GM18505 (cell line): ENCODE measurements at regions not wholly inside any gene's neighbourhood (a gene's known extent, or its start where the extent isn't known, plus 50 kb on each side); places are given as distances from the start of the nearest gene placed in this dataset.
A peak's percentile ranks its signal among the peaks of the same experiment; 100 is the strongest.

Experiments
- ATAC-seq: cut with Tn5 transposase; IDR thresholded peaks from one replicate; pipeline ENCODE4 v1.9.1; 2021; ENCODE audit not compliant: unreplicated experiment
- POLR2A ChIP-seq: IDR thresholded peaks from 4 replicates; pipeline ENCODE4 v1.6.1; 2011; ENCODE audit warnings: borderline replicate concordance; ENCODE audit not compliant: insufficient read depth, insufficient read length; ENCODE audit errors: extremely low read depth

DNA sequence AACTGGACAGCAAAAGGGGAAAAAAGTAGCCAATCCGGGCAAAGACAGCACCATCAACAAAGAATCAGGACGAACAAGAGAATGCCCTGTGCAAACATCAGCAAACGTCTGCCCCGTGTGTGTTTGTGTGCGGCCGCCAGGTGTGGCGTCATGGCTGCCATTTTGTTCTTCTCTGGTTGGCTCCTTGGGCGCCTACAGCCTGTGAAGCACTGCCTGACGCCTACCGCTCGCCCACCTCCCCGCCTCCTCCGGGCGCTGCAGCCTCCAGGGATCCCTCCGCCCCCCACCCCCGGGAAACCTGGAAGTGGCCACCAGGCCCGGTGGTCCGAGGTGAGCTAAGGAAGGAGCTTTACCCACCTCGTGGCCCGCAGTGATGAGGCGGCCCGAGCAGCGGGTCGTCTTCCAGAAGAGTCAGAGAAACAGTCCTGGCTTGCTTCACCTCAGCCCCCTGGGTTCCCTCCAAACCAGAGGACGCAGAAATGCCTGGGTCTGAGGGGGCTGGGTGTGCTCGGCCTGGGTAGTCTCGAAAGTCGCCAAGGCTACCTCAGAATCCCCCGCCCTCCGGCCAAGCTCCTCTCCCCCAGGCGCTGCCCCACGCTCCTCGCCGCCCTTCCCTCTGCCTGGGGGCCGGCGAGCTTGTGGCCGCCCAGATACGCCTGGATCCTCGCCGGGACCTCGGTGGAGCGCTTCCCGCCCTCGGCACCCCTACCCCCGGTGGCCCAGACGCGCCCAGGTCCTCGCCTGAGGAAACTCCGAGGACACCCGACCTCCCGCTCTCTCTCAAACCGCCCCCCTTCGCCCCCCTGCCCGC is 61.8 kb upstream of the IL6 start:
- no peak for ATAC-seq
- no peak for TF ChIP-seq POLR2A

DNA sequence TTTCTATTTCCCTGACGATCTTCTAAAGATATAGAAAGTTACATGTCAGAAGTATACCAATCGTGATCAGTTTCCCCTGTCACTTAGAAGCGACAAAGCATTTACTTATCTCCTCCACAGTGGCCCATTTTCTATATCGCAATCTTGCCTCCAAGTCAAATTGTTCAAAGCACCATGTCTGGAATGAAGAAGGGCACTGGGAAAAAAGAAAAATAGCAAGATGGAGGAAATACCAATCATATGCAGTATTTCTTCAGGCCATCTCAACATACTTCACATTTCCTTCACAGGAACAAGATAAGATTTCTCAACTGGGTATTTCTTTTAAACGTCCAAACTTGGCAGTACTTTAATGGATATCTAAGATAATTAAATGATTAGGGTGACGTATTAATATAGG is 63.3 kb upstream of the IL6 start:
- ATAC-seq = no peak
- TF ChIP-seq POLR2A = no peak

GRCh38 chr7:22663357-22663718 is 63.7 kb upstream of the IL6 start:
- no peak for ATAC-seq
- TF ChIP-seq POLR2A = no peak

DNA sequence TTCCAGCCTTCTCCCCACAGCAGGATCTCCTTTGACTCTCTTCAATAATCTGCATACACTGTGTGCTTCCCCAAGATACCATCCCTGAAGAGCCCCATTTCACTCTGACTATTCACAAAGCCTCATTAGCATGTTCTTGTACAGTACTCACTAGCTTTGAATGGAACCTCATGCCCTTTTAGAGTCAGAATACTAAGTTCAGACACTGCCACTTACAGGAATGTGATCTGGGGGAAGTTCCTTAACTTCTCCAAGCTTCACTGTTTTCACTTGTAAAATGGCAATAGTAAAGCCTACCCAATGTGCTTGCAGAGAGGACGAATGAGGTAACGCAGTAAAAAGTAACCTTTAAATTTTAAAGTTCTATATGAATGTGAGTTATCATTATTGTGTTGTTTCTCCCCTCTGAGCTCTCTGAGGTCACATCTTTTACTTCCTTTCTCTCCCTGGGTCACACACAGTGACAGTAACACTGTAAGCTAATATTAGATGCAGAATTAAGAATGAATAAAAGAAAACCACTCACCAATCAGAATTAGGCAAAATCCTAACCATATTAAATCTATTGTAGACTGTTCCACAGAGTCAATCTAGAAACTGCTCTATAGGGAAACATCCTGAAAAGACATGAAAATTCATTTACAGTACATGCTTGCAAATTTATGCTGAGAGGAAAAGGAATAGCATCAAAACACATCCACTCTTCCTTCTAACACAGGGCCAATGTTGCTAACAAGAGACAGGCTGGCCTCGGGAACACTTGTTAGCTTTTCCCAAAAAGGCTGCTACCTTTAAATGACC is 64.2 kb upstream of the IL6 start:
- no peak for TF ChIP-seq POLR2A
- peak; percentile 32 for ATAC-seq

- peak; percentile 49 for ATAC-seq
- no peak for TF ChIP-seq POLR2A
Observed at GRCh38 chr7:22662036-22662435, 65.0 kb upstream of the IL6 start.

- no peak for TF ChIP-seq POLR2A
- no peak for ATAC-seq
Observed at GRCh38 chr7:22660732-22661131, 66.3 kb upstream of the IL6 start.

DNA sequence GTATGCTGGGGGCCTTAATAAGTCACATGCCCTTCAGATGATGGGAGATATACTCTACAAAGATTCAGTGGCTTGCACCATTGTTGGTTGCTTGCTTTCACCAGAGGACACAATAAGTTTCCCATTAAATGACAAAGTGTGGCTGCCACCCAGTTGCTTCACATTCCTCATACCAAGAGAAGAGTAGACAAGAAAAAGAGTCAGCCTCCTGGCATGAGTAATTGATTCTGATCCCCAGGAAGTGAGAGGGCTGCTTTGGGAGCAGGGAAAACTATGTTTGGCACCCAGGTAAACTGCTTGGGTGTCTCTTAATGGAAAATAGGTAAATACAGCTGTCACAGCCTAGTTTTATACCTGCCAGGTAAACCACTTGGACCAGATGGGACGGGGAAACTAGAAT is 66.7 kb upstream of the IL6 start:
- no peak for ATAC-seq
- TF ChIP-seq POLR2A = no peak

DNA sequence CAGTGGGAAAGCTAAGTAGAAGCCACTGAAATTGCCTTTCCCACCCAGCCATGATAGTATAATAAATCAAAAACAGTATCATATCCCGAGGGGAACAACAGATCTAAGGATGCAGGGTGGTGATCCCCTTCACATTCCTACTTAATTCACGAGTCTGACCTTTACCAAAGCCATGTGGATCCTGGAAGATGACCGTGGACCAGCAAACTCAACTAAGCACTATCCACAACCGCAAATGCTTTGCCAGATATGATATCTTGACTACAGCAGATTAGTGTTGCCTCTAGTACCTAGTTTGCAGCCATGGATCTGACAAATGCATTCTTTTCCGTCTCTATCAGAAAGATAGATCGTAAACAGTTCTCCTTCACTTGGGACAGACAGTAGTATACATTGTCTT is 67.3 kb upstream of the IL6 start:
- no peak for TF ChIP-seq POLR2A
- ATAC-seq = no peak

DNA sequence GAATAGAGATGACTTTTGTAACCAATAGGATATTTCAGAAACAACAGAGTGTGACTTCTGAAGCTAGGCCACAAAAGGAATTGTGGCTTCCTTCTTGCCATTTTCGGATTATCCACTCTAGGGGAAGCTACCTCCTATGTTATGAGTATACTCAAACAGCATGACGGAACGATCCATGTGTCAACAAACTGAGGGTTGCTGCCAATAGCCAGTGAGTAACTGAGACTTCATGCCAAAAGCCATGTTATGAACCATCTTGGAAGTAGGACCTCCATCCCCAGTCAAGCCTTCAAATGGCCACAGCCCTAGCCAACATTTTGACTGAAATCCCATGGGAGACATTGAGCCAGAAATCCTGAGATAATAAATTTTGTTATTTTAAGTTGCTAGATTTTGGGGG is 69.0 kb upstream of the IL6 start:
- no peak for ATAC-seq
- no peak for TF ChIP-seq POLR2A

DNA sequence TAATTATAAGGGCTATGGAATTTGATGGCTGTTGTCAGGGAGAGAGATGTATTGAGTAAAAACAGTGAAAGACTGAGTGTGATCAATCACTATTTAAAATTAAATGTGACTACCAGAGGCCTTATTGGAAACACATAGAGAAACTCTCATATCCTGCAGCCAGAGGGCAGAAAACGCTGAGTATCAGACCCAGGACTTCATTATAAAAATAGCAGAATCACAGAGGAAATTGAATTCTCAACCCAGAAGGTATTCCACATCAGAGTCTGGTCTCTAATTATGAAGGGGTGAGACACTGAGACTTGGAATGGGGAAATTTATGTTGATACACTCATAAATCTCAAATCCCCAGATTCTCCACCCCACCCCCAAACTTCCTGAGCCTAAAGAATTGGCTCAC is 69.5 kb upstream of the IL6 start:
- no peak for ATAC-seq

DNA sequence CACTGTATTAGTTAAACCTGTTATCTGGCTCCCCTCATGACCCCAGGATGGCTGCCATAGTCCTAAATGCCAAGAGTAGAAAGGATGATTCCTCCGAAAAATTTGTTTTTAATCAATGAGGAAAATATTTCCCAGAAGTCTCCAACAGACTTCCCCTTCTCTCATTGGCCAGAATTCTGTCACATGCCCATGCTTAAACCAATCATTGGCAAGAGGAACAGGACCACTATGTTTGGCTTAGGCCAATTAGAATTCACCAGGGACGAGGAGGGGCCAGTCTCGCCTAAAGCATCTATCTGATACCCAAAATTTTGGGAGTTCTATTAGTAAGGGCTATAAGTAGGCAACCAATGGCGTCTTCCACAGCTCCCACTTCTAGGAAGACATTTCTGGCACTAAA is 71.2 kb upstream of the IL6 start:
- no peak for ATAC-seq
- no peak for TF ChIP-seq POLR2A

More for the DNA sequence above, 69.5 kb upstream of the IL6 start:
- no peak for TF ChIP-seq POLR2A

- ATAC-seq = no peak
- no peak for TF ChIP-seq POLR2A
Observed at GRCh38 chr7:22654831-22655230, 72.2 kb upstream of the IL6 start.

DNA sequence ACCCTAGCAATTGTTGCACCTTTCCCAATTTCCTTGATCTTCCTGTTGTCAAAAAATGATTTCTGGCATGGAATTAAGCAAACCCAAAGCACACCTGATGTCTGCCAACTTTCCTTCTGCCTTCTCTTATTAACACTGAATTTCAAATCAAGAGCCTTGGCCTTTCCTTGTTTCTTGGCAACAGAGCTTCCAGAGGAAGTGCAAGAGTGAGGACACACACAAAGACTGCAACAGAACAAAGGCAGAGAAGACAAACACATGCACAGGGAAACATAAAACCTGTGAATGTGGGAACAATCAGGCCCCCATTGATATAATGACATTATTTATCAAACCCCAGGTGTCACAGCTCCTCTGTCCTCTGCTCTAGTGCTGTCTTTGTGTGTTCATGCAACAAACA is 73.0 kb upstream of the IL6 start:
- no peak for ATAC-seq
- no peak for TF ChIP-seq POLR2A
